ENCODE measurements at regions not wholly inside any gene's neighbourhood (a gene's known extent, or its start where the extent isn't known, plus 50 kb on each side); places are given as distances from the start of the nearest gene placed in this dataset.
A peak's percentile ranks its signal among the peaks of the same experiment; 100 is the strongest.

GRCh38 chr10:131743190-131744151, 157.3 kb upstream of the PPP2R2D start:
- DNase-seq, result peak; percentile 1

DNA sequence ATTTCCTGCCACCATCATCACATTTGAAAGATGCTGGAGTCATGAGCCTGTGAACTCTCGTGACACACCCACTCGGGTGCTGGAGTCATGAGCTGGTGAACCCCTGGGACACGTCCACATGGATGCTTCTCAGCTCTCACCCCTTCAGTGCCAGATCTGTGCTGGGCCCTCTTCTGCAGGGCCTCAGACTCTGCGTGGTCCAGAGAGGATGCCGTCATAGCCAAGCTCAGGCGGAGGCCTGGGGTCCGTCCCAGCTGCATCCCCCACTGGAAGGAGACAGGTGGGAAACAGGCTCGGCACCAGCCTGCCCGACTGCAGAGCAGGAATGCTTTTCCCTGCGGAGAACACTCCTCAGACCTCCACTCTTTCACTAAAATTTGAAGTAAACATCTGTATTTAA, 156.5 kb upstream of the PPP2R2D start:
- no peak for DNase-seq

GRCh38 chr10:131745591-131745990, 155.2 kb upstream of the PPP2R2D start:
- no peak for DNase-seq

DNA sequence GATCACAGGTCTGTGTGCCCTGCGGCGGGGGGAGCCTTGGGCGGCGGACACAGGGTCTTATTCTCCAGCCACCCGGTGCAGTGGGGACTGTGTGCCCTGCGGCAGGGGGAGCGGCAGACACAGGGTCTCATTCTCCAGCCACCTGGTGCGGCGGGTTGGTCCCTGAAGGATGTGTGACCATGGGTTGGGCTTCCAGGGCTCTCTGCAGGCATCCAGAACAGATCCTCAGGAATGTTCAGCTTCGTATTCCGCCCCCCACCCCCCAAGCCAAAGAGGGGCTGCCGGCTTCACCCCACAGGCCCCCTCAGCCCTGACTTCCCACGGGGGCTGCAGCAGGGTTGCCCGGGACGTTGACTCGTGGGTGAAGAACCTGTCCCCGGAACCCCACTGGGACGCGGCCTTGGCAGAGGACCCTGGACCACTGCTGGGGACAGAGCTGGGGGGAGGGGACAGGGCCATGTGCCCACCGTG, 154.5 kb upstream of the PPP2R2D start:
- DNase-seq, result no peak

GRCh38 chr10:131746785-131747184, 154.0 kb upstream of the PPP2R2D start:
- DNase-seq, result no peak

DNA sequence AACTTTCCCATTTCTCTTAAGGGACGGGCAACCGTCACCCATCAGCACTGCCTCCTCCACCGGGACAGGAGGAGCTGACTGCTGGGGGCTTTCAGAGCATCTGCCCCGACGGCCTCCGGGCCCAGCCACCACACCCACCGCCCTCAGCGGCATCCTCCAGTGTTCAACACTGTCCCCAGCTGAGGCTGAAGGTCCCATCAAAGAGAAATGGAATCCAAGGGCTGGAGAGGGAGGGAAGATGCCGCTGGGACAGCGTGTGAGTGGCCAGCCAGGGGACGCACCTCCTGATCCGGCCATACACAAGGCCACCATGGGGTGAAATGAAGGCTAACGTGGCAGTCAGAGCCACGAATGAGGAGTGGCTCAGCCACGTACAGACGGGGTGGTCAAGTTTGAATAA, 153.6 kb upstream of the PPP2R2D start:
- no peak for DNase-seq

DNA sequence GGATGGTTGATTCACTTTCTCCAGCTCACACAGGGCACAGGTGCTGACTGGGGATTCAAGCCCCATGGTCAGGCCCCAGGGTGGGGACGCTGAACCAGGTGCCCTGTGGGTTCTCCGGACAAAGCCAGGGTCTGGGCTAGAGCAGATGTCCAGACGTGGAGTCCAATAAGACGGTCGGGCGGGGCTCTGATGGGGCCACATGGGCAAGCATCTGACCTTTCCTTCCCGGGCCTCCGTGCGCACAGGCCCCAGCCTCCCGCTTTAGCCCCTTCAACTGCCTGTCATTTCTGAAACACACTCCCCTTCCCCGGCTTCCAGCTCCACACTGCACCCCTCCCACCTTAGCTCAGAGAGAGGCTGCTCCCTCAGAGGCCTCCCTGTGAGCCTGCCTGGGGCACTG, 153.0 kb upstream of the PPP2R2D start:
- no peak for DNase-seq

GRCh38 chr10:131748191-131748590, 152.6 kb upstream of the PPP2R2D start:
- DNase-seq, result no peak

GRCh38 chr10:131748831-131749766, 151.7 kb upstream of the PPP2R2D start:
- no peak for DNase-seq

DNA sequence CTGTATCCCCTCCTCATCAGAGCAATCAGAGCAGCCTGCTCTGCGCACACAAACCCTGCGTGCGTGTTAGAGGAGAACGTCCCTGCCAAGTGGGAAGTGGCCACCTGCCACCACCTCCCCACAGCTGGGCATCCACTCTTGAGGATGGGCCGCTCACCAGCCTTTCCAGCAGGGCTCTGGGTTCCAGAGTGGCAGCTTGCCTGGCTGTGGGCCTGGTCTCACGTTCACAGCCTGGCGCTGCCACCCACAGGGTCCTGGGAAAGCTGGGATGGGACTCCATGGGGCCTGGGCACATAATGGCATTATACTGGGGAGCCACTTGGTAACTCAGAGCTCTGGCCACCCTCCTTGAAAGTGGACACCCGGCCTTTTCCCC, 151.1 kb upstream of the PPP2R2D start:
- no peak for DNase-seq

GRCh38 chr10:131750171-131750895, 150.5 kb upstream of the PPP2R2D start:
- no peak for DNase-seq

GRCh38 chr10:131750973-131751826, 149.6 kb upstream of the PPP2R2D start:
- DNase-seq, result no peak

- no peak for DNase-seq
Measured at GRCh38 chr10:131751827-131752775, 148.7 kb upstream of the PPP2R2D start.

- DNase-seq, result no peak
Measured at GRCh38 chr10:131753336-131753735, 147.5 kb upstream of the PPP2R2D start.

GRCh38 chr10:131755200-131755599, 145.6 kb upstream of the PPP2R2D start:
- no peak for DNase-seq

DNA sequence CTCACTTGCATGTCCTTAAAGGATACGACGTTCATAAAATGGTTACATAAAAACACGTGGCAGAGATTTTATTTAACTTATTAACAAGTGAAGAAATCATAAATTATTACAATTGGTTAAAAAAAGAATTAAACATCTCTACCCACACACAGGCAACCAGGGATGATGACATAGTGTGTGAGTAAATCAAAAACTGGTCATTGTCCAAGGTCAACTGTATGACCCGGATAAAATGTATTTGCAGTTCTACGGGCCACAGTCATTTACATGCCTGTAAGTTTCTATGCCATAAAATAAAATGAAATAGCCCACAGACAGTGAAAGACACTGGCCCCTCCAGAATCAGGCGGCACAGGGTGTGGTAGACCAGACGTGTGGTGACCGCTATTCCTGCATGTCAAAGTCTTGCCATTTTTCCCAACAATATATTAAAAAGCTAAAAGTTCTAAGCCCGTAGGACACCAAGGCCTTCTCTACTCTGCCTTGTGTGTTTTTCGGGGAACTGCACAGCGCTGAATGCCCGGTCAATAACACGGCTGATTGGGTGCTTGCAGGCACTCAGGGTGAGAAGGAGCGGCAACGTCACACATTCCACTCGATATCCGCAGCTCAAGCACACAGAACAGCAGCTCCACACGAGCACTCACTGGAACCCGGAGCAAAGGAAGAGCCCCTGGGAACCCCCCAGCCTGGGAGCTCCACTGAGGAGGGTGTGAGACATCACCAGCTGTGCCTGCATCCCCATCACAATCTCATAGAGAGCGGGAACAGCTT, 143.3 kb upstream of the PPP2R2D start:
- no peak for DNase-seq

DNA sequence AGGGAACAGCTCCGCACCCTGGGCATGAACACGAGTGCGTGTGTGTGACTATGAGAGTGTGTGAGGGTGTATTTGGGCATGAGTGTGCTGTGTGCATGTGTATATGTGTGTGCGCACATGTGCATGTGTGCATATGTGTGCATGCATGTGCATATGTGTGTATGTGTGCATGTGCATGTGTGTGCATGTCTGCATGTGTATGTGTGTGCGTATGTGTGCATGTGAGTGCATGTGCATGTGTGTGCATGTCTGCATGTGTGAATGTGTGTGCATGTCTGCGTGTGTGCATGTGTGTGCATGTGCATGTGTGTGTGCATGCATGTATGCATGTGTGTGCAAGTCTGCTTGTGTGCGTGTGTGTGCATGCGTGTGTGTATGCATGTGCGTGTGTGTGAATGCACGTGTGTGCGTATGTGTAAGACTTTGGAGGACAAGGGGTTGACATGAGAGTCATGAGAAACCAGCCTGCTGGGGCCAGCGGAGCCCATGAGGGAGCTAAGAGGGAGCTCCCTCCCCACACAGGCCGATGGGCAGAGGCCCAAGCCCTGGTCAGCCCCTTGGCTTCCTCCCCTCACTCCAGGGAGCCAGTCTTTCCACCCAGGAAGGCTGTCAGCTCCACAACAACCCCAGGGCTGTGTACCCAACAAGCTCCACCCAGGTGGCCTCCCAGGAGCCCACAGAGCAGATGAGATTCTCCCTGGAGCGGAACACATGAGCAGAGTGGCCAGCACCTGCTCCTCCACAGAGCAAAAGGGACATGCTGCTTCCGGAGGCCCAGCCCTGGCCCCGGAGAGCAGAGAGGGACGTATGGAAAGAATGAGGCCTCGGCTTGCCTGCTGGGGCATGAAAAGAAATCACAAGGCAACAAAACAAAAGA, 142.5 kb upstream of the PPP2R2D start:
- DNase-seq, result no peak

GRCh38 chr10:131758939-131759301, 141.9 kb upstream of the PPP2R2D start:
- DNase-seq, result no peak

DNA sequence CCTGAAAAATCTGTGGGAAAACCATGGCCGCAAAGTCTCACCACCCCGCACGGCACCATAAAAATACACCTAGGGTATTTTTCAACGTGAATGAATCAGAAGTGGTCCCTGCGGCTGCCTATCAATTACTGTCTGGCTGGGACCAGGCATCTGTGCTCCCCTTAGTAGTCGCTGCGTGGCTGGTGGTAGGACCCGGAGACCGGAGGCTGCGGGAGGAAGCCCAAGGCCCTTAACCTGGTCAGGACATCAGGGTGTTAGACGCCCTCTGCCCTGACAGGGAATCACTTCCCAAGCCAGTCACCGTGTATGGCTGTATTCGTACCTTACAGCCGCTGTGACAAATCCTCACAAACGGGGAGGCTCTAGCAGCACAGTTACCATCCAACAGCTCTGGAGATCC, 141.5 kb upstream of the PPP2R2D start:
- DNase-seq, result no peak

All from KG1 (cell line).